Anterior cingulate cortex (tissue), 58 donors: ENCODE measurements at regions not wholly inside any gene's neighbourhood (a gene's known extent, or its start where the extent isn't known, plus 50 kb on each side); places are given as distances from the start of the nearest gene placed in this dataset.
"Not testable (repeated sequence)": the region's sequence is repeated elsewhere in the genome, so short reads cannot be mapped to it uniquely, and the experiment has no call there.

Experiments used
- DNase-seq, 58 donors: peaks; one replicate each; lab custom pipeline; 2025; lab: John Stamatoyannopoulos, UW

GRCh38 chr10:29830531-29831512, 196.1 kb upstream of the SVIL start:
- DNase-seq = no peak

- no peak for DNase-seq
These were observed 195.0 kb upstream of the SVIL start for GRCh38 chr10:29829776-29830175.

- no peak for DNase-seq
These were observed 194.2 kb upstream of the SVIL start for GRCh38 chr10:29828956-29829355.

- DNase-seq = no peak
These were observed 193.7 kb upstream of the SVIL start for GRCh38 chr10:29828440-29828894.

GRCh38 chr10:29827512-29827911, 192.7 kb upstream of the SVIL start:
- no peak for DNase-seq

GRCh38 chr10:29826801-29827450, 192.2 kb upstream of the SVIL start:
- DNase-seq = no peak

- DNase-seq = no peak
These were observed 191.4 kb upstream of the SVIL start for GRCh38 chr10:29826221-29826620.

- DNase-seq = no peak
These were observed 188.8 kb upstream of the SVIL start for GRCh38 chr10:29823553-29824080.

GRCh38 chr10:29820890-29821461, 186.2 kb upstream of the SVIL start:
- peak in 9 of 58 donors; percentile 3 to 43 (median 19) for DNase-seq

GRCh38 chr10:29816801-29817558, 182.2 kb upstream of the SVIL start:
- DNase-seq = peak in 9 of 58 donors; percentile 3 to 42 (median 5)

GRCh38 chr10:29815572-29815971, 180.8 kb upstream of the SVIL start:
- no peak for DNase-seq

- peak in 26 of 58 donors; percentile 2 to 68 (median 32) for DNase-seq
These were observed 177.1 kb upstream of the SVIL start for GRCh38 chr10:29811751-29812427.

GRCh38 chr10:29810816-29811215, 176.0 kb upstream of the SVIL start:
- DNase-seq = no peak

GRCh38 chr10:29810231-29810630, 175.5 kb upstream of the SVIL start:
- not testable (repeated sequence) for DNase-seq

GRCh38 chr10:29809383-29809782, 174.6 kb upstream of the SVIL start:
- DNase-seq = no peak

GRCh38 chr10:29807163-29807806, 172.5 kb upstream of the SVIL start:
- no peak for DNase-seq

GRCh38 chr10:29806350-29806788, 171.6 kb upstream of the SVIL start:
- DNase-seq = no peak

- no peak for DNase-seq
These were observed 170.5 kb upstream of the SVIL start for GRCh38 chr10:29805134-29805723.
